ENCODE measurements at regions not wholly inside any gene's neighbourhood (a gene's known extent, or its start where the extent isn't known, plus 50 kb on each side); places are given as distances from the start of the nearest gene placed in this dataset.

GRCh38 chr13:87100431-87100830 lies 570.7 kb upstream of the SLITRK5 start:
- no peak for TF ChIP-seq POLR2A (IDR thresholded peaks at IDR 0.05; ENCODE audit: low read depth, low read length)
- TF ChIP-seq GATA2 (IDR thresholded peaks at IDR 0.05; ENCODE audit: insufficient read depth, insufficient read length, low read depth, low read length): no peak
- TF ChIP-seq CTCF (IDR thresholded peaks at IDR 0.05; ENCODE audit: extremely low read depth in 1 of 2, insufficient read depth in 1 of 2, low read depth in 1 of 2, low read length in 2 of 2): no peak
- TF ChIP-seq EZH2 (IDR thresholded peaks at IDR 0.05; ENCODE audit: borderline replicate concordance, low read depth, low read length, severe bottlenecking): no peak
- TF ChIP-seq POLR2AphosphoS5 (IDR thresholded peaks at IDR 0.05; ENCODE audit: insufficient read depth, low read depth, low read length): no peak
- no peak for TF ChIP-seq JUN (IDR thresholded peaks at IDR 0.05; ENCODE audit: borderline replicate concordance, insufficient read depth, insufficient read length, low read depth)
- TF ChIP-seq FOS (IDR thresholded peaks at IDR 0.05; ENCODE audit: borderline replicate concordance, insufficient read depth, low read length): no peak
- TF ChIP-seq MYC (IDR thresholded peaks at IDR 0.05; ENCODE audit: low read depth, low read length): no peak
